ENCODE measurements at regions not wholly inside any gene's neighbourhood (a gene's known extent, or its start where the extent isn't known, plus 50 kb on each side); places are given as distances from the start of the nearest gene placed in this dataset.

- Mint-ChIP-seq H3K4me3 (no peak overlapping the region), H3K27me3 (ENCODE audit: low read depth) (no peaks in the 10 kb centered on the region), H3K4me1 (no peaks in the 10 kb centered on the region), H3K27ac (no peak overlapping the region), H3K36me3 (no peaks in the 10 kb centered on the region; the same call in 1 of the 2 replicates), H3K9me3 (no peaks in the 10 kb centered on the region)
- CTCF ChIA-PET, result interaction anchor here (1.6 kb wide), 1 partner anchor 77 kb away, joined by 5 read pairs; no protein-coding TSS in a partner anchor
- no peak for TF ChIP-seq ATF6 (CRISPR knock-in tag; IDR thresholded peaks at IDR 0.05)
- TF ChIP-seq ZNF219 (CRISPR knock-in tag; IDR thresholded peaks at IDR 0.05; ENCODE audit: borderline replicate concordance), result no peak
- no peak for TF ChIP-seq NFE2L1 (CRISPR knock-in tag; IDR thresholded peaks at IDR 0.05)
- TF ChIP-seq JAZF1 (CRISPR knock-in tag; IDR thresholded peaks at IDR 0.05), result no peak
- no peak for TF ChIP-seq CTCF (IDR thresholded peaks at IDR 0.05)
- TF ChIP-seq TCF7 (CRISPR knock-in tag; IDR thresholded peaks at IDR 0.05; ENCODE audit: low read depth), result no peak
- TF ChIP-seq E2F5 (CRISPR knock-in tag; IDR thresholded peaks at IDR 0.05), result no peak
- TF ChIP-seq GABPB1 (CRISPR knock-in tag; IDR thresholded peaks at IDR 0.05), result no peak
- TF ChIP-seq CREB1 (CRISPR knock-in tag; IDR thresholded peaks at IDR 0.05), result no peak
- no peak for TF ChIP-seq AFF4 (CRISPR knock-in tag; IDR thresholded peaks at IDR 0.05; ENCODE audit: borderline replicate concordance)
- TF ChIP-seq SP1 (CRISPR knock-in tag; conservative IDR thresholded peaks at IDR 0.05), result no peak
- TF ChIP-seq ARID4B (CRISPR knock-in tag; IDR thresholded peaks at IDR 0.05; ENCODE audit: borderline replicate concordance), result no peak
- TF ChIP-seq ZBTB43 (CRISPR knock-in tag; IDR thresholded peaks at IDR 0.05), result no peak
- POLR2A ChIA-PET, result no interaction called here
- DNase-seq (ENCODE audit: low spot score) (no peak), ATAC-seq (no peak)
Observed at GRCh38 chr9:109576762-109577161, 78.7 kb upstream of the PTPN3 start.
